WTC11 (cell line): ENCODE measurements at regions not wholly inside any gene's neighbourhood (a gene's known extent, or its start where the extent isn't known, plus 50 kb on each side); places are given as distances from the start of the nearest gene placed in this dataset.

Experiments used
- ATAC-seq: fragments of 200-7000 bp; cut with Tn5 transposase; 2 replicates; pipeline ENCODE4 v1.10.0; 2021; ENCODE audit warnings: mild to moderate bottlenecking, moderate library complexity
- CTCF ChIA-PET: fragments of 300-600 bp; sonication (Branson Sonifier 250); formaldehyde crosslinking; loops from one replicate; lab custom pipeline; 2021; ENCODE audit warnings: antibody characterized with exemption; lab: Charles Lee
- POLR2A ChIA-PET: fragments of 350-600 bp; sonication (Branson Sonifier 250); formaldehyde crosslinking; loops from one replicate; lab custom pipeline; 2021; ENCODE audit warnings: antibody characterized with exemption; lab: Charles Lee
- DNase-seq: peaks from one replicate; pipeline ENCODE4 v3.0.0; 2021; ENCODE audit warnings: low spot score
- H3K27ac Mint-ChIP-seq: 2 replicates; pipeline ENCODE4 v1.8.0; 2021; ENCODE audit warnings: mixed read lengths
- H3K27me3 Mint-ChIP-seq: 2 replicates; pipeline ENCODE4 v1.8.0; 2021; ENCODE audit warnings: low read depth, mild to moderate bottlenecking, moderate library complexity, mixed read lengths
- H3K36me3 Mint-ChIP-seq: 2 replicates; pipeline ENCODE4 v1.8.0; 2021; ENCODE audit warnings: mixed read lengths
- H3K4me1 Mint-ChIP-seq: 2 replicates; pipeline ENCODE4 v1.8.0; 2022; ENCODE audit warnings: mixed read lengths
- H3K4me3 Mint-ChIP-seq: 2 replicates; pipeline ENCODE4 v1.8.0; 2021; ENCODE audit warnings: mild to moderate bottlenecking, moderate library complexity, mixed read lengths
- H3K9me3 Mint-ChIP-seq: 2 replicates; pipeline ENCODE4 v1.8.0; 2021; ENCODE audit warnings: mixed read lengths
- CBFB ChIP-seq: sonication (generic); formaldehyde crosslinking; IDR thresholded peaks from 2 replicates; pipeline ENCODE4 v1.8.1; 2022; ENCODE audit warnings: mild to moderate bottlenecking, low read depth, missing genetic modification reagents
- E2F5 ChIP-seq: sonication (generic); formaldehyde crosslinking; IDR thresholded peaks from 2 replicates; pipeline ENCODE4 v1.8.1; 2022; ENCODE audit warnings: mild to moderate bottlenecking, moderate library complexity, missing genetic modification reagents
- GABPB1 ChIP-seq: sonication (generic); formaldehyde crosslinking; IDR thresholded peaks from 2 replicates; pipeline ENCODE4 v1.8.1; 2023; ENCODE audit warnings: mild to moderate bottlenecking, missing genetic modification reagents
- GTF2I ChIP-seq: fragments of 250-450 bp; sonication (Bioruptor Pico); conservative IDR thresholded peaks from 2 replicates; pipeline ENCODE4 v1.4.0; 2021; ENCODE audit warnings: mild to moderate bottlenecking
- HMGXB4 ChIP-seq: sonication (generic); formaldehyde crosslinking; IDR thresholded peaks from 2 replicates; pipeline ENCODE4 v1.8.1; 2023; ENCODE audit warnings: mild to moderate bottlenecking, moderate library complexity, missing genetic modification reagents
- IRF2 ChIP-seq: sonication (generic); formaldehyde crosslinking; IDR thresholded peaks from 2 replicates; pipeline ENCODE4 v1.8.0; 2022; ENCODE audit warnings: low read depth, missing genetic modification reagents, borderline replicate concordance
- USF2 ChIP-seq: sonication (generic); formaldehyde crosslinking; IDR thresholded peaks from 2 replicates; pipeline ENCODE4 v1.8.1; 2023; ENCODE audit warnings: mild to moderate bottlenecking, missing genetic modification reagents, moderate library complexity
- ZNF219 ChIP-seq: sonication (generic); formaldehyde crosslinking; IDR thresholded peaks from 2 replicates; pipeline ENCODE4 v1.8.0; 2023; ENCODE audit warnings: missing genetic modification reagents, mild to moderate bottlenecking, borderline replicate concordance
- ZNF423 ChIP-seq: fragments of 250-450 bp; sonication (Bioruptor Pico); IDR thresholded peaks from 2 replicates; pipeline ENCODE4 v2.1.2; 2022; ENCODE audit warnings: mild to moderate bottlenecking, moderate library complexity
- ZNF425 ChIP-seq: fragments of 250-450 bp; sonication (Bioruptor Pico); conservative IDR thresholded peaks from 2 replicates; pipeline ENCODE4 v1.9.0; 2021; ENCODE audit warnings: mild to moderate bottlenecking

- H3K4me1 Mint-ChIP-seq: peaks cover 12% of the 10 kb centered on the region
- H3K4me3 Mint-ChIP-seq: no peak overlapping the region
- peaks cover 24% of the 10 kb centered on the region for H3K27me3 Mint-ChIP-seq
- no peak overlapping the region for H3K27ac Mint-ChIP-seq
- DNase-seq (no peak), ATAC-seq (no peak)
- TF ChIP-seq E2F5 (no peak), ZNF425 (no peak)
- peaks cover 5% of the 10 kb centered on the region; the same call in 1 of the 2 replicates for H3K9me3 Mint-ChIP-seq
- no peaks in the 10 kb centered on the region for H3K36me3 Mint-ChIP-seq
- POLR2A ChIA-PET: no interaction called here
- CTCF ChIA-PET: interaction anchor here (1.1 to 3.6 kb wide), 6 partner anchors 44 to 330 kb away, joined by 5 to 34 read pairs (median 28); no protein-coding TSS in a partner anchor
Measured at GRCh38 chr5:174420651-174421407, 303.6 kb upstream of the MSX2 start.

- Mint-ChIP-seq H3K4me3 (no peak overlapping the region), H3K4me1 (peaks cover 12% of the 10 kb centered on the region), H3K27ac (no peak overlapping the region), H3K27me3 (peaks cover 24% of the 10 kb centered on the region), H3K36me3 (no peaks in the 10 kb centered on the region)
- ATAC-seq: no peak
- POLR2A ChIA-PET: no interaction called here
- TF ChIP-seq GABPB1 (CRISPR knock-in tag) (no peak), ZNF219 (CRISPR knock-in tag) (no peak), GTF2I (CRISPR knock-in tag) (no peak), E2F5 (no peak), CBFB (no peak)
- TF ChIP-seq, all 79 proteins: peak for 0
- no peak for DNase-seq
- CTCF ChIA-PET: interaction anchor here (0.8 to 3.6 kb wide), 3 partner anchors 43 to 329 kb away, joined by 3 to 34 read pairs (median 30); no protein-coding TSS in a partner anchor
- H3K9me3 Mint-ChIP-seq: peaks cover 5% of the 10 kb centered on the region; the same call in 1 of the 2 replicates
Measured at GRCh38 chr5:174421408-174421805, 303.0 kb upstream of the MSX2 start.

GRCh38 chr5:174423558-174423957, 300.8 kb upstream of the MSX2 start:
- H3K4me1 Mint-ChIP-seq: peaks cover 10% of the 10 kb centered on the region
- no peak for DNase-seq
- no peak overlapping the region for H3K4me3 Mint-ChIP-seq
- H3K36me3 Mint-ChIP-seq: no peaks in the 10 kb centered on the region
- POLR2A ChIA-PET: no interaction called here
- CTCF ChIA-PET: interaction anchor here (1.2 to 3.2 kb wide), 2 partner anchors 11 to 297 kb away, joined by 3 to 12 read pairs; no protein-coding TSS in a partner anchor
- ATAC-seq: no peak
- TF ChIP-seq HMGXB4 (CRISPR knock-in tag) (no peak), ZNF423 (CRISPR knock-in tag) (no peak), IRF2 (no peak), USF2 (CRISPR knock-in tag) (no peak)
- TF ChIP-seq, all 79 proteins: peak for 0
- no peak overlapping the region for H3K27ac Mint-ChIP-seq
- H3K27me3 Mint-ChIP-seq: peaks cover 15% of the 10 kb centered on the region
- H3K9me3 Mint-ChIP-seq: no peaks in the 10 kb centered on the region
